CD4-positive, CD25-positive, alpha-beta regulatory T cell (primary cell): ENCODE measurements at regions not wholly inside any gene's neighbourhood (a gene's known extent, or its start where the extent isn't known, plus 50 kb on each side); places are given as distances from the start of the nearest gene placed in this dataset.
"Not testable (repeated sequence)": the region's sequence is repeated elsewhere in the genome, so short reads cannot be mapped to it uniquely, and the experiment has no call there.

Experiments
- ATAC-seq, 2 donors: fragments of 150-1000 bp; cut with Tn5 transposase; one replicate each; pipeline ENCODE4 v1.10.0; 2021; ENCODE audit warnings: low read depth in 2 of 2, moderate number of reproducible peaks in 2 of 2, moderate library complexity in 1 of 2
- DNase-seq, 3 donors: peaks; one replicate each; pipeline versions ENCODE4 v3.0.0 to v3.0.0-alpha.2; 2012 to 2022; ENCODE audit warnings: mixed read lengths in 1 of 3
- H3K27ac ChIP-seq: one replicate; pipeline ENCODE4 v1.7.0; 2013; ENCODE audit warnings: mild to moderate bottlenecking, low read length; ENCODE audit not compliant: insufficient read depth, poor library complexity, severe bottlenecking
- H3K27me3 ChIP-seq: one replicate; pipeline ENCODE4 v1.7.0; 2013; ENCODE audit warnings: low read length; ENCODE audit not compliant: control insufficient read depth, insufficient read depth
- H3K36me3 ChIP-seq: one replicate; pipeline ENCODE4 v1.7.0; 2013; ENCODE audit warnings: mild to moderate bottlenecking, low read length, moderate library complexity; ENCODE audit not compliant: control insufficient read depth, insufficient read depth
- H3K4me1 ChIP-seq: 2 replicates; pipeline ENCODE4 v1.7.0; 2013; ENCODE audit warnings: mild to moderate bottlenecking, low read length; ENCODE audit not compliant: insufficient read depth, control insufficient read depth, poor library complexity, severe bottlenecking
- H3K4me3 ChIP-seq: one replicate; pipeline ENCODE4 v1.7.0; 2013; ENCODE audit warnings: low read depth, mild to moderate bottlenecking, low read length, moderate library complexity
- H3K9me3 ChIP-seq, 2 experiments: 1 replicate in 1 of 2; 2 replicates in 1 of 2; pipeline ENCODE4 v1.7.0; 2013; ENCODE audit warnings: low read length in 2 of 2, mild to moderate bottlenecking in 1 of 2, moderate library complexity in 1 of 2; ENCODE audit not compliant: control insufficient read depth in 2 of 2
- H3K27ac Mint-ChIP-seq, 3 donors: one replicate each; pipeline ENCODE4 v1.8.0; 2020 to 2022; ENCODE audit warnings: mild to moderate bottlenecking in 3 of 3, mixed read lengths in 3 of 3, moderate library complexity in 2 of 3
- H3K27me3 Mint-ChIP-seq: one replicate; pipeline ENCODE4 v1.8.0; 2022; ENCODE audit warnings: mild to moderate bottlenecking, mixed read lengths
- H3K36me3 Mint-ChIP-seq: one replicate; pipeline ENCODE4 v1.8.0; 2020; ENCODE audit warnings: mixed read lengths
- H3K4me1 Mint-ChIP-seq, 4 donors: one replicate each; pipeline ENCODE4 v1.8.0; 2020 to 2022; ENCODE audit warnings: mixed read lengths in 4 of 4, mild to moderate bottlenecking in 1 of 4
- H3K4me3 Mint-ChIP-seq, 4 donors: one replicate each; pipeline ENCODE4 v1.8.0; 2020 to 2022; ENCODE audit warnings: mild to moderate bottlenecking in 4 of 4, mixed read lengths in 4 of 4, moderate library complexity in 3 of 4
- H3K9me3 Mint-ChIP-seq, 7 donors: one replicate each; pipeline ENCODE4 v1.8.0; 2020 to 2022; ENCODE audit warnings: mixed read lengths in 7 of 7, mild to moderate bottlenecking in 3 of 7, moderate library complexity in 2 of 7

- not testable (repeated sequence) for H3K36me3 ChIP-seq, H3K9me3 ChIP-seq, H3K27ac Mint-ChIP-seq, H3K4me3 ChIP-seq, H3K27me3 Mint-ChIP-seq, H3K27ac ChIP-seq, H3K4me1 Mint-ChIP-seq, H3K36me3 Mint-ChIP-seq, H3K27me3 ChIP-seq, ATAC-seq, H3K4me3 Mint-ChIP-seq, H3K9me3 Mint-ChIP-seq, DNase-seq, H3K4me1 ChIP-seq
Measured at GRCh38 chrX:45546697-45547096, 346.0 kb upstream of the DIPK2B start.

DNA sequence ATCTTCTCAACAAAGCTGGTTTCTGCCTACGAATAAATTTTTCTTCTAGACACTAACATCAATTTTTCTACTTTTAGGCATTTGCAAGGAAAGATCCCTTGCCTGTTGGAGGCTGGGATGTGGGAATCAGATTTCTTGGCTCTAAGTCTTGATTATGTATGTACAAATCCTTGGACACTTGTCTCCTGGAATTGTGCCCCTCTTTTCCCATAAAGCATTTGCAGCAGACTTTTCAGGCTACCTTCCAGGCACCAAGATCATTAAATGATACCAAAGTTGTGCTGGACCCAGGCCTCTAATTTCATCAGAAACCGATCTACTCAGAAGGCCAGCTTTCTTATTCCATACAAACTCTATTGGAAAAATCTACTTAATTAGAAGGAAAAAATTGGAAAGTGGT lies 339.5 kb upstream of the DIPK2B start:
- ATAC-seq (no peak), DNase-seq (no peak)
- no peaks in the 10 kb centered on the region for H3K36me3 ChIP-seq
- no peaks in the 10 kb centered on the region for H3K27me3 ChIP-seq
- no peak overlapping the region for H3K27ac ChIP-seq
- Mint-ChIP-seq H3K9me3 (peaks cover 0 to 9% (median 0%) of the 10 kb centered on the region in 7 donors), H3K4me3 (no peak overlapping the region), H3K27me3 (peaks cover 6% of the 10 kb centered on the region), H3K36me3 (no peaks in the 10 kb centered on the region), H3K27ac (no peak overlapping the region), H3K4me1 (no peaks in the 10 kb centered on the region)
- H3K4me1 ChIP-seq = no peaks in the 10 kb centered on the region
- H3K4me3 ChIP-seq = no peak overlapping the region
- no peaks in the 10 kb centered on the region for H3K9me3 ChIP-seq

- Histone ChIP-seq H3K27me3 (no peaks in the 10 kb centered on the region), H3K27ac (no peak overlapping the region), H3K4me1 (no peaks in the 10 kb centered on the region), H3K4me3 (no peak overlapping the region), H3K36me3 (no peaks in the 10 kb centered on the region), H3K9me3 (peaks cover 0 to 2% of the 10 kb centered on the region in 2 experiments)
- Mint-ChIP-seq H3K4me1 (no peaks in the 10 kb centered on the region), H3K9me3 (peaks cover 0 to 9% (median 0%) of the 10 kb centered on the region in 7 donors), H3K27ac (no peak overlapping the region), H3K27me3 (peaks cover 6% of the 10 kb centered on the region), H3K4me3 (no peak overlapping the region), H3K36me3 (no peaks in the 10 kb centered on the region)
- ATAC-seq (no peak), DNase-seq (no peak)
Measured at GRCh38 chrX:45537936-45538335, 337.3 kb upstream of the DIPK2B start.

DNA sequence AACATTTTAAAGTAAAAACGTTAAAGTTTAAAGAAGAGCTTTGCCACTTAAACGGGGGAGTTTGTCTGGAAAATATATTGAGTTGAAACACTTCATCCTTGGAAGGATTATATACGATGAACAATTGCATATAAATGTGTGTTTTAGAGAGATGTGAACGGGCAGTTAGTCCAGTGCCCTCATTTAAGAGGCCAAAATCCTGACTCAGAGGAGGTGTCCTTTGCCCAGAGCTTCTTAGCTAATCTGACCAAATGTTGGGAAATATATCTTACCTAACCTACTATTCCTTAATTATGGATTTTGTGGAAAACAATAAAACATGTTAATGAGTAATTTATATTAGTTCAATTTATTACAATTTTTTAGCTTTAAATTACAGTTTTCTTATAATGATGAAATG lies 327.2 kb upstream of the DIPK2B start:
- ATAC-seq (no peak), DNase-seq (no peak)
- no peaks in the 10 kb centered on the region for H3K36me3 Mint-ChIP-seq

DNA sequence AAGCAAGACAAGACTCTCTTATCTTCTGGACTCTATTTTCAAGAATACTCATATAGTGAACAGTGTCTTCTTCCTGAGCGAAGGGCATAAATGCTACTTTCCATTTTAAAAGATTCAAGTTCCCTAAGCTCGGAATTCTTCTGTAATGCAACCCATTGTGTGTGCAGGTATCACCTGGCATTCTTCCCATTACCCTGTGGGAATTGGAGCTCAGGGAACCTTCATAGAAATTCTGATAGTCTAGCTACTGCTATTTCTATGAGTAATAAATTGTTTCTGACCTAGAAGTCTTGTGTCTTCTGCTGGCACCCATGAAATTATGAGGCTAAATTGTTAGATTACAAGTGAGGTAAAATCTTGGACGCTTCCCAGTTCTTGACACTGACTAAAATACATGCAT lies 324.1 kb upstream of the DIPK2B start:
- Histone ChIP-seq H3K4me3 (no peak overlapping the region), H3K9me3 (no peaks in the 10 kb centered on the region), H3K27ac (no peak overlapping the region), H3K27me3 (no peaks in the 10 kb centered on the region), H3K36me3 (no peaks in the 10 kb centered on the region), H3K4me1 (no peaks in the 10 kb centered on the region)
- Mint-ChIP-seq H3K36me3 (no peaks in the 10 kb centered on the region), H3K4me3 (no peak overlapping the region), H3K27me3 (no peaks in the 10 kb centered on the region), H3K9me3 (peaks cover 0 to 2% (median 0%) of the 10 kb centered on the region in 7 donors), H3K27ac (no peak overlapping the region), H3K4me1 (no peaks in the 10 kb centered on the region)
- ATAC-seq = no peak
- no peak for DNase-seq

More for the DNA sequence above, 327.2 kb upstream of the DIPK2B start:
- Histone ChIP-seq H3K9me3 (no peaks in the 10 kb centered on the region), H3K27ac (no peak overlapping the region), H3K4me1 (no peaks in the 10 kb centered on the region), H3K4me3 (no peak overlapping the region), H3K27me3 (no peaks in the 10 kb centered on the region), H3K36me3 (no peaks in the 10 kb centered on the region)
- Mint-ChIP-seq H3K27ac (no peak overlapping the region), H3K4me3 (no peak overlapping the region), H3K9me3 (no peaks in the 10 kb centered on the region), H3K4me1 (no peaks in the 10 kb centered on the region), H3K27me3 (peaks cover 5% of the 10 kb centered on the region)

DNA sequence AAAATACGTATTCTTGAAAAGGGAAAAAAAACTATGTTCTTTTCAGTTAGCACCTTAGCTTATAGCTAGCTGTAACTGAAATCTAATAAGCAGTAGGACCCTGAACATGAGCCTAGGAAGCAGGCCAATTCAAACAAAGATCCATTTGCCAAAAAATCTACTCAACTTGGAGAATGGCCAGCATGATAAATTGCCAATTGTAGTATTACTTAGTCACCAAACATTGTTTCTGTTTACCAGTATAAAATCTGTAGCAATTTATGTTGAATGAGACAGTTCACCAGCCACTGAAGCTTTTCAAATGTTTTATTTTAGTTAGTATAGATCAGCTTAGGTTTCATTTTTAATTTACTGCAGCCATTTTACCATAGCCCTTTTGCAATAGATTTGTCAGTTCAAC lies 323.6 kb upstream of the DIPK2B start:
- Histone ChIP-seq H3K27me3 (no peaks in the 10 kb centered on the region), H3K36me3 (no peaks in the 10 kb centered on the region), H3K27ac (no peak overlapping the region), H3K4me1 (no peaks in the 10 kb centered on the region), H3K9me3 (no peaks in the 10 kb centered on the region), H3K4me3 (no peak overlapping the region)
- no peaks in the 10 kb centered on the region for H3K4me1 Mint-ChIP-seq
- no peaks in the 10 kb centered on the region for H3K27me3 Mint-ChIP-seq
- DNase-seq (no peak), ATAC-seq (no peak)
- H3K4me3 Mint-ChIP-seq = no peak overlapping the region
- no peak overlapping the region for H3K27ac Mint-ChIP-seq
- H3K36me3 Mint-ChIP-seq = no peaks in the 10 kb centered on the region
- H3K9me3 Mint-ChIP-seq = peaks cover 0 to 2% (median 0%) of the 10 kb centered on the region in 7 donors

GRCh38 chrX:45518552-45518951 lies 317.9 kb upstream of the DIPK2B start:
- no peaks in the 10 kb centered on the region for H3K36me3 Mint-ChIP-seq
- H3K4me3 Mint-ChIP-seq = no peak overlapping the region
- no peaks in the 10 kb centered on the region for H3K27me3 ChIP-seq
- peaks cover 0 to 2% (median 0%) of the 10 kb centered on the region in 7 donors for H3K9me3 Mint-ChIP-seq
- H3K4me3 ChIP-seq = no peak overlapping the region
- no peaks in the 10 kb centered on the region for H3K36me3 ChIP-seq
- H3K4me1 Mint-ChIP-seq = peaks cover 0 to 4% (median 0%) of the 10 kb centered on the region in 4 donors
- H3K9me3 ChIP-seq = no peaks in the 10 kb centered on the region
- no peaks in the 10 kb centered on the region for H3K27me3 Mint-ChIP-seq
- DNase-seq (no peak), ATAC-seq (no peak)
- H3K4me1 ChIP-seq = no peaks in the 10 kb centered on the region
- H3K27ac ChIP-seq = no peak overlapping the region
- no peak overlapping the region for H3K27ac Mint-ChIP-seq

- ATAC-seq (no peak), DNase-seq (no peak)
- H3K27me3 Mint-ChIP-seq = no peaks in the 10 kb centered on the region
- H3K4me3 Mint-ChIP-seq = no peak overlapping the region
- H3K27ac Mint-ChIP-seq = no peak overlapping the region
- Histone ChIP-seq H3K27ac (no peak overlapping the region), H3K36me3 (no peaks in the 10 kb centered on the region), H3K4me1 (no peaks in the 10 kb centered on the region), H3K27me3 (no peaks in the 10 kb centered on the region), H3K4me3 (no peak overlapping the region), H3K9me3 (no peaks in the 10 kb centered on the region)
- H3K36me3 Mint-ChIP-seq = no peaks in the 10 kb centered on the region
- H3K4me1 Mint-ChIP-seq = peaks cover 0 to 4% (median 0%) of the 10 kb centered on the region in 4 donors
- H3K9me3 Mint-ChIP-seq = peaks cover 0 to 2% (median 0%) of the 10 kb centered on the region in 7 donors
Measured at GRCh38 chrX:45517090-45517973, 316.7 kb upstream of the DIPK2B start.
